Stimulated activated effector memory CD8-positive, alpha-beta T cell treated with anti-CD3 and anti-CD28 coated beads, Interleukin-12 subunit alpha, Interleukin-12 subunit beta, amount 100 ng/mL, for 72 hours (primary cell): ENCODE measurements at regions not wholly inside any gene's neighbourhood (a gene's known extent, or its start where the extent isn't known, plus 50 kb on each side); places are given as distances from the start of the nearest gene placed in this dataset.

Experiments used
- ATAC-seq: fragments of 150-1000 bp; cut with Tn5 transposase; 2 replicates; pipeline ENCODE4 v1.10.0; 2021
- DNase-seq, 2 donors: peaks; one replicate each; pipeline ENCODE4 v3.0.0; 2021 to 2022; ENCODE audit warnings: low spot score in 2 of 2
- H3K27ac Mint-ChIP-seq: one replicate; pipeline ENCODE4 v1.8.0; 2022; ENCODE audit warnings: mild to moderate bottlenecking, mixed read lengths
- H3K36me3 Mint-ChIP-seq: one replicate; pipeline ENCODE4 v1.8.0; 2022; ENCODE audit warnings: mild to moderate bottlenecking, mixed read lengths
- H3K4me1 Mint-ChIP-seq: one replicate; pipeline ENCODE4 v1.8.0; 2022; ENCODE audit warnings: mixed read lengths
- H3K4me3 Mint-ChIP-seq: one replicate; pipeline ENCODE4 v1.8.0; 2022; ENCODE audit warnings: mild to moderate bottlenecking, mixed read lengths
- H3K9me3 Mint-ChIP-seq: one replicate; pipeline ENCODE4 v1.8.0; 2022; ENCODE audit warnings: mixed read lengths

- Mint-ChIP-seq H3K4me1 (no peaks in the 10 kb centered on the region), H3K9me3 (peaks cover 2% of the 10 kb centered on the region), H3K4me3 (no peak overlapping the region), H3K36me3 (no peaks in the 10 kb centered on the region), H3K27ac (no peak overlapping the region)
- no peak for DNase-seq
- ATAC-seq: no peak
Observed at GRCh38 chr15:52936489-52936888, 146.4 kb upstream of the ONECUT1 start.

GRCh38 chr15:52925130-52925529, 135.0 kb upstream of the ONECUT1 start:
- DNase-seq (no peak), ATAC-seq (no peak)
- no peak overlapping the region for H3K27ac Mint-ChIP-seq
- H3K4me1 Mint-ChIP-seq: no peaks in the 10 kb centered on the region
- no peaks in the 10 kb centered on the region for H3K36me3 Mint-ChIP-seq
- peaks cover 2% of the 10 kb centered on the region for H3K9me3 Mint-ChIP-seq
- no peak overlapping the region for H3K4me3 Mint-ChIP-seq

- no peaks in the 10 kb centered on the region for H3K4me1 Mint-ChIP-seq
- ATAC-seq: no peak
- peaks cover 2% of the 10 kb centered on the region for H3K9me3 Mint-ChIP-seq
- no peak overlapping the region for H3K4me3 Mint-ChIP-seq
- H3K27ac Mint-ChIP-seq: no peak overlapping the region
- DNase-seq: no peak
- H3K36me3 Mint-ChIP-seq: no peaks in the 10 kb centered on the region
Observed at GRCh38 chr15:52924630-52925029, 134.5 kb upstream of the ONECUT1 start.

- Mint-ChIP-seq H3K4me1 (no peaks in the 10 kb centered on the region), H3K36me3 (no peaks in the 10 kb centered on the region), H3K27ac (no peak overlapping the region), H3K9me3 (no peaks in the 10 kb centered on the region), H3K4me3 (no peak overlapping the region)
- no peak for DNase-seq
- no peak for ATAC-seq
Observed at GRCh38 chr15:52923626-52924025, 133.5 kb upstream of the ONECUT1 start.

- DNase-seq (no peak), ATAC-seq (no peak)
- H3K27ac Mint-ChIP-seq: no peak overlapping the region
- no peaks in the 10 kb centered on the region for H3K36me3 Mint-ChIP-seq
- no peak overlapping the region for H3K4me3 Mint-ChIP-seq
- H3K9me3 Mint-ChIP-seq: no peaks in the 10 kb centered on the region
- no peaks in the 10 kb centered on the region for H3K4me1 Mint-ChIP-seq
Observed at GRCh38 chr15:52922871-52923270, 132.7 kb upstream of the ONECUT1 start.

- Mint-ChIP-seq H3K36me3 (no peaks in the 10 kb centered on the region), H3K4me1 (no peaks in the 10 kb centered on the region), H3K27ac (no peak overlapping the region), H3K9me3 (no peaks in the 10 kb centered on the region), H3K4me3 (no peak overlapping the region)
- ATAC-seq (no peak), DNase-seq (no peak)
Observed at GRCh38 chr15:52912172-52912571, 122.0 kb upstream of the ONECUT1 start.

GRCh38 chr15:52893338-52893737, 103.2 kb upstream of the ONECUT1 start:
- H3K4me1 Mint-ChIP-seq: no peaks in the 10 kb centered on the region
- H3K36me3 Mint-ChIP-seq: no peaks in the 10 kb centered on the region
- no peak for ATAC-seq
- no peak overlapping the region for H3K4me3 Mint-ChIP-seq
- DNase-seq: no peak
- H3K9me3 Mint-ChIP-seq: no peaks in the 10 kb centered on the region
- H3K27ac Mint-ChIP-seq: no peak overlapping the region

- no peaks in the 10 kb centered on the region for H3K4me1 Mint-ChIP-seq
- H3K9me3 Mint-ChIP-seq: no peaks in the 10 kb centered on the region
- H3K4me3 Mint-ChIP-seq: no peak overlapping the region
- DNase-seq (no peak), ATAC-seq (no peak)
- H3K36me3 Mint-ChIP-seq: no peaks in the 10 kb centered on the region
- no peak overlapping the region for H3K27ac Mint-ChIP-seq
Observed at GRCh38 chr15:52879904-52880303, 89.8 kb upstream of the ONECUT1 start.

GRCh38 chr15:52879145-52879544, 89.0 kb upstream of the ONECUT1 start:
- no peaks in the 10 kb centered on the region for H3K36me3 Mint-ChIP-seq
- no peak for DNase-seq
- no peak overlapping the region for H3K4me3 Mint-ChIP-seq
- no peak for ATAC-seq
- no peak overlapping the region for H3K27ac Mint-ChIP-seq
- no peaks in the 10 kb centered on the region for H3K4me1 Mint-ChIP-seq
- H3K9me3 Mint-ChIP-seq: no peaks in the 10 kb centered on the region

- H3K4me3 Mint-ChIP-seq: no peak overlapping the region
- no peak for DNase-seq
- no peaks in the 10 kb centered on the region for H3K36me3 Mint-ChIP-seq
- H3K27ac Mint-ChIP-seq: no peak overlapping the region
- ATAC-seq: no peak
- no peaks in the 10 kb centered on the region for H3K4me1 Mint-ChIP-seq
- no peaks in the 10 kb centered on the region for H3K9me3 Mint-ChIP-seq
Observed at GRCh38 chr15:52876991-52877663, 87.0 kb upstream of the ONECUT1 start.

- ATAC-seq (no peak), DNase-seq (no peak)
- no peak overlapping the region for H3K4me3 Mint-ChIP-seq
- no peaks in the 10 kb centered on the region for H3K36me3 Mint-ChIP-seq
- H3K4me1 Mint-ChIP-seq: no peaks in the 10 kb centered on the region
- H3K9me3 Mint-ChIP-seq: no peaks in the 10 kb centered on the region
- H3K27ac Mint-ChIP-seq: no peak overlapping the region
Observed at GRCh38 chr15:52872036-52872818, 82.1 kb upstream of the ONECUT1 start.

- Mint-ChIP-seq H3K4me1 (no peaks in the 10 kb centered on the region), H3K36me3 (no peaks in the 10 kb centered on the region), H3K4me3 (no peak overlapping the region), H3K27ac (no peak overlapping the region), H3K9me3 (no peaks in the 10 kb centered on the region)
- DNase-seq (no peak), ATAC-seq (no peak)
Observed at GRCh38 chr15:52870015-52870414, 79.9 kb upstream of the ONECUT1 start.

- H3K4me3 Mint-ChIP-seq: no peak overlapping the region
- H3K27ac Mint-ChIP-seq: no peak overlapping the region
- H3K9me3 Mint-ChIP-seq: no peaks in the 10 kb centered on the region
- ATAC-seq (no peak), DNase-seq (no peak)
- H3K4me1 Mint-ChIP-seq: no peaks in the 10 kb centered on the region
- no peaks in the 10 kb centered on the region for H3K36me3 Mint-ChIP-seq
Observed at GRCh38 chr15:52866698-52867097, 76.6 kb upstream of the ONECUT1 start.

- Mint-ChIP-seq H3K4me1 (no peaks in the 10 kb centered on the region), H3K27ac (no peak overlapping the region), H3K4me3 (no peak overlapping the region), H3K9me3 (no peaks in the 10 kb centered on the region), H3K36me3 (no peaks in the 10 kb centered on the region)
- DNase-seq: no peak
- no peak for ATAC-seq
Observed at GRCh38 chr15:52862677-52863076, 72.5 kb upstream of the ONECUT1 start.

GRCh38 chr15:52858782-52859176, 68.6 kb upstream of the ONECUT1 start:
- no peaks in the 10 kb centered on the region for H3K9me3 Mint-ChIP-seq
- no peak overlapping the region for H3K4me3 Mint-ChIP-seq
- no peak overlapping the region for H3K27ac Mint-ChIP-seq
- no peaks in the 10 kb centered on the region for H3K4me1 Mint-ChIP-seq
- no peak for DNase-seq
- no peaks in the 10 kb centered on the region for H3K36me3 Mint-ChIP-seq
- no peak for ATAC-seq
